ENCODE measurements at regions not wholly inside any gene's neighbourhood (a gene's known extent, or its start where the extent isn't known, plus 50 kb on each side); places are given as distances from the start of the nearest gene placed in this dataset.

- intact Hi-C loops (cut with micrococcal nuclease) (loop anchor here (1.0 to 5.0 kb wide), 4 partner anchors 57 to 259 kb away; no protein-coding TSS in a partner anchor), dilution Hi-C loops (cut with MboI; ENCODE audit: extremely low pct_ligation_motif_present, low sequenced_read_pairs) (no loop called here)
- ChIA-PET CTCF (interaction anchor here (0.5 to 7.0 kb wide), 21 partner anchors 13 to 260 kb away, joined by 3 to 84 read pairs (median 5); no protein-coding TSS in a partner anchor), POLR2A (interaction anchor here (0.9 kb wide), 1 partner anchor 257 kb away, joined by 3 read pairs; no protein-coding TSS in a partner anchor)
- no peaks in the 10 kb centered on the region for H3K79me2 ChIP-seq (ENCODE audit: control insufficient read depth, insufficient read depth, low read length)
- H3K4me2 ChIP-seq (ENCODE audit: insufficient read depth, low read length): no peak overlapping the region
- H3K36me3 ChIP-seq (ENCODE audit: control insufficient read depth in 2 of 2, extremely low read depth in 1 of 2, insufficient read depth in 2 of 2, low read length in 2 of 2): no peaks in the 10 kb centered on the region
- no TSS peak for BruUV-seq (replicated peaks)
- no peak overlapping the region for H3K27ac ChIP-seq (ENCODE audit: insufficient read depth, low read depth, low read length)
- H3K9me3 ChIP-seq (replicated peaks; ENCODE audit: control insufficient read depth, insufficient read depth, low read length): no peaks in the 10 kb centered on the region
- H4K20me1 ChIP-seq (replicated peaks; ENCODE audit: control insufficient read depth, extremely low read depth, insufficient read depth, low read length): no peaks in the 10 kb centered on the region
- H3K9me1 ChIP-seq (replicated peaks; ENCODE audit: control insufficient read depth, extremely low read depth, insufficient read depth, low read length): no peaks in the 10 kb centered on the region
- FAIRE-seq (peak; percentile 94), DNase-seq (ENCODE audit: low read depth, low spot score) (peak; percentile 77)
- H3K4me3 ChIP-seq (replicated peaks in 1 of 3; ENCODE audit: insufficient read depth in 1 of 3, low read depth in 1 of 3, low read length in 3 of 3): no peak overlapping the region
- TF ChIP-seq GATA2 (IDR thresholded peaks at IDR 0.05; ENCODE audit: insufficient read depth, insufficient read length, low read depth, low read length): no peak
- TF ChIP-seq, protein P1, sequence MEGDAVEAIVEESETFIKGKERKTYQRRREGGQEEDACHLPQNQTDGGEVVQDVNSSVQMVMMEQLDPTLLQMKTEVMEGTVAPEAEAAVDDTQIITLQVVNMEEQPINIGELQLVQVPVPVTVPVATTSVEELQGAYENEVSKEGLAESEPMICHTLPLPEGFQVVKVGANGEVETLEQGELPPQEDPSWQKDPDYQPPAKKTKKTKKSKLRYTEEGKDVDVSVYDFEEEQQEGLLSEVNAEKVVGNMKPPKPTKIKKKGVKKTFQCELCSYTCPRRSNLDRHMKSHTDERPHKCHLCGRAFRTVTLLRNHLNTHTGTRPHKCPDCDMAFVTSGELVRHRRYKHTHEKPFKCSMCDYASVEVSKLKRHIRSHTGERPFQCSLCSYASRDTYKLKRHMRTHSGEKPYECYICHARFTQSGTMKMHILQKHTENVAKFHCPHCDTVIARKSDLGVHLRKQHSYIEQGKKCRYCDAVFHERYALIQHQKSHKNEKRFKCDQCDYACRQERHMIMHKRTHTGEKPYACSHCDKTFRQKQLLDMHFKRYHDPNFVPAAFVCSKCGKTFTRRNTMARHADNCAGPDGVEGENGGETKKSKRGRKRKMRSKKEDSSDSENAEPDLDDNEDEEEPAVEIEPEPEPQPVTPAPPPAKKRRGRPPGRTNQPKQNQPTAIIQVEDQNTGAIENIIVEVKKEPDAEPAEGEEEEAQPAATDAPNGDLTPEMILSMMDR (IDR thresholded peaks at IDR 0.05; ENCODE audit: extremely low read depth in 1 of 2, insufficient read depth in 1 of 2, low read depth in 1 of 2, low read length in 2 of 2): peak; percentile 70 to 78
- no peak overlapping the region for H3K9ac ChIP-seq (replicated peaks; ENCODE audit: extremely low read depth, insufficient read depth, low read length)
- H3K4me1 ChIP-seq (ENCODE audit: control insufficient read depth, extremely low read depth, insufficient read depth, low read length): no peaks in the 10 kb centered on the region
- no peak overlapping the region for H2AFZ ChIP-seq (ENCODE audit: low read depth, low read length)
- peaks cover 37 to 46% of the 10 kb centered on the region in 2 experiments for H3K27me3 ChIP-seq (ENCODE audit: control insufficient read depth in 2 of 2, insufficient read depth in 2 of 2, low read length in 2 of 2)
Observed at GRCh38 chr6:41424370-41425058, 89.1 kb downstream of the NCR2 start.

GRCh38 chr6:41425511-41425910 is 90.1 kb downstream of the NCR2 start:
- Histone ChIP-seq H2AFZ (ENCODE audit: low read depth, low read length) (no peak overlapping the region), H3K79me2 (ENCODE audit: control insufficient read depth, insufficient read depth, low read length) (no peaks in the 10 kb centered on the region), H3K4me1 (ENCODE audit: control insufficient read depth, extremely low read depth, insufficient read depth, low read length) (no peaks in the 10 kb centered on the region), H3K9me1 (replicated peaks; ENCODE audit: control insufficient read depth, extremely low read depth, insufficient read depth, low read length) (no peaks in the 10 kb centered on the region), H3K27me3 (ENCODE audit: control insufficient read depth in 2 of 2, insufficient read depth in 2 of 2, low read length in 2 of 2) (peaks cover 44 to 54% of the 10 kb centered on the region in 2 experiments), H3K9me3 (replicated peaks; ENCODE audit: control insufficient read depth, insufficient read depth, low read length) (no peaks in the 10 kb centered on the region), H3K4me2 (ENCODE audit: insufficient read depth, low read length) (no peak overlapping the region), H3K27ac (ENCODE audit: insufficient read depth, low read depth, low read length) (no peak overlapping the region), H3K36me3 (ENCODE audit: control insufficient read depth in 2 of 2, extremely low read depth in 1 of 2, insufficient read depth in 2 of 2, low read length in 2 of 2) (no peaks in the 10 kb centered on the region), H3K9ac (replicated peaks; ENCODE audit: extremely low read depth, insufficient read depth, low read length) (no peak overlapping the region), H4K20me1 (replicated peaks; ENCODE audit: control insufficient read depth, extremely low read depth, insufficient read depth, low read length) (no peaks in the 10 kb centered on the region), H3K4me3 (replicated peaks in 1 of 3; ENCODE audit: insufficient read depth in 1 of 3, low read depth in 1 of 3, low read length in 3 of 3) (no peak overlapping the region)
- intact Hi-C loops (cut with micrococcal nuclease): loop anchor here (5.0 kb wide), 1 partner anchor 58 kb away; no protein-coding TSS in a partner anchor
- dilution Hi-C loops (cut with MboI; ENCODE audit: extremely low pct_ligation_motif_present, low sequenced_read_pairs): no loop called here
- CTCF ChIA-PET: interaction anchor here (0.7 to 7.0 kb wide), 18 partner anchors 8 to 259 kb away, joined by 3 to 84 read pairs (median 5); no protein-coding TSS in a partner anchor
- POLR2A ChIA-PET: no interaction called here
- FAIRE-seq (no peak), DNase-seq (ENCODE audit: low read depth, low spot score) (no peak)
- BruUV-seq (replicated peaks): no TSS peak
- TF ChIP-seq GATA2 (IDR thresholded peaks at IDR 0.05; ENCODE audit: insufficient read depth, insufficient read length, low read depth, low read length) (no peak), MAX (IDR thresholded peaks at IDR 0.05; ENCODE audit: insufficient read depth, insufficient read length) (no peak), EZH2 (IDR thresholded peaks at IDR 0.05; ENCODE audit: borderline replicate concordance, low read depth, low read length, severe bottlenecking) (no peak), MYC (IDR thresholded peaks at IDR 0.05; ENCODE audit: low read depth, low read length) (no peak)
